NCI-H1417 treated with DMSO at 0.1 percent for 48 hours (cell line): ENCODE measurements at regions not wholly inside any gene's neighbourhood (a gene's known extent, or its start where the extent isn't known, plus 50 kb on each side); places are given as distances from the start of the nearest gene placed in this dataset.
A peak's percentile ranks its signal among the peaks of the same experiment; 100 is the strongest.
"Not testable (repeated sequence)": the region's sequence is repeated elsewhere in the genome, so short reads cannot be mapped to it uniquely, and the experiment has no call there.

Source experiments
- DNase-seq: peaks from one replicate; lab custom pipeline; 2025; lab: John Stamatoyannopoulos, UW

- DNase-seq = peak; percentile 22
Observed at GRCh38 chr5:7078901-7079300, 317.0 kb upstream of the ADCY2 start.

- DNase-seq = no peak
Observed at GRCh38 chr5:7080501-7080900, 315.4 kb upstream of the ADCY2 start.

- no peak for DNase-seq
Observed at GRCh38 chr5:7087719-7088297, 308.1 kb upstream of the ADCY2 start.

- no peak for DNase-seq
Observed at GRCh38 chr5:7088849-7089248, 307.1 kb upstream of the ADCY2 start.

- DNase-seq = no peak
Observed at GRCh38 chr5:7094626-7095025, 301.3 kb upstream of the ADCY2 start.

GRCh38 chr5:7096294-7096693 lies 299.6 kb upstream of the ADCY2 start:
- DNase-seq = no peak

GRCh38 chr5:7105358-7105757 lies 290.6 kb upstream of the ADCY2 start:
- DNase-seq = no peak

- no peak for DNase-seq
Observed at GRCh38 chr5:7117961-7118360, 278.0 kb upstream of the ADCY2 start.

- DNase-seq = no peak
Observed at GRCh38 chr5:7131680-7132079, 264.3 kb upstream of the ADCY2 start.

- no peak for DNase-seq
Observed at GRCh38 chr5:7146886-7147285, 249.1 kb upstream of the ADCY2 start.

GRCh38 chr5:7157083-7157482 lies 238.9 kb upstream of the ADCY2 start:
- no peak for DNase-seq

- DNase-seq = no peak
Observed at GRCh38 chr5:7169240-7169878, 226.6 kb upstream of the ADCY2 start.

- DNase-seq = not testable (repeated sequence)
Observed at GRCh38 chr5:7170785-7171184, 225.2 kb upstream of the ADCY2 start.

- DNase-seq = no peak
Observed at GRCh38 chr5:7179364-7179763, 216.6 kb upstream of the ADCY2 start.

GRCh38 chr5:7181841-7182240 lies 214.1 kb upstream of the ADCY2 start:
- no peak for DNase-seq

- DNase-seq = no peak
Observed at GRCh38 chr5:7185742-7186141, 210.2 kb upstream of the ADCY2 start.

GRCh38 chr5:7186818-7187217 lies 209.1 kb upstream of the ADCY2 start:
- no peak for DNase-seq

GRCh38 chr5:7190712-7191250 lies 205.2 kb upstream of the ADCY2 start:
- DNase-seq = no peak

- DNase-seq = no peak
Observed at GRCh38 chr5:7192016-7192415, 203.9 kb upstream of the ADCY2 start.

- DNase-seq = no peak
Observed at GRCh38 chr5:7202846-7203245, 193.1 kb upstream of the ADCY2 start.

- no peak for DNase-seq
Observed at GRCh38 chr5:7207979-7208378, 188.0 kb upstream of the ADCY2 start.

- DNase-seq = peak; percentile 99
Observed at GRCh38 chr5:7208938-7209337, 187.0 kb upstream of the ADCY2 start.

- peak; percentile 94 for DNase-seq
Observed at GRCh38 chr5:7209658-7210057, 186.3 kb upstream of the ADCY2 start.

- no peak for DNase-seq
Observed at GRCh38 chr5:7210549-7210948, 185.4 kb upstream of the ADCY2 start.
